GM19468 (cell line): ENCODE measurements at regions not wholly inside any gene's neighbourhood (a gene's known extent, or its start where the extent isn't known, plus 50 kb on each side); places are given as distances from the start of the nearest gene placed in this dataset.
A peak's percentile ranks its signal among the peaks of the same experiment; 100 is the strongest.
"Not testable (repeated sequence)": the region's sequence is repeated elsewhere in the genome, so short reads cannot be mapped to it uniquely, and the experiment has no call there.

Experiments used
- ATAC-seq: cut with Tn5 transposase; IDR thresholded peaks from one replicate; pipeline ENCODE4 v1.9.1; 2021; ENCODE audit warnings: mild to moderate bottlenecking, moderate library complexity, moderate number of reproducible peaks; ENCODE audit not compliant: unreplicated experiment; ENCODE audit errors: extremely low read depth

DNA sequence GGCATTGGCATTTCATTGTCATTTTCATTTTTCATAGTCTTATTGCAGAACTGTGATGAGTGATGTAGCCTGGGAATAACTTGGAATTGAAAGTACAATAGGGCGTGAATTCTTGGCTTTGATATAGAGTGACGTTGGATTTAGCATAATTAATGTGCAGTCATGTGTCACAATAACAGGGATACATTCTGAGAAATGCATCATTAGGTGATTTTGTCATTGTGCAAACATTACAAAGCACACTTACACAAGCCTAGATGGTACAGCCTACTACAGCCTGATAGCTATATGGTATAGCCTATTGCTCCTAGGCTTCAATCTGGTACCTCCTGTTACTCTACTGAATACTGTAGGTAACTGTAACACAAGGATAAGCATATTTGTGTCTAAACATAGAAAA, 300.8 kb downstream of the DTHD1 start:
- ATAC-seq = no peak

DNA sequence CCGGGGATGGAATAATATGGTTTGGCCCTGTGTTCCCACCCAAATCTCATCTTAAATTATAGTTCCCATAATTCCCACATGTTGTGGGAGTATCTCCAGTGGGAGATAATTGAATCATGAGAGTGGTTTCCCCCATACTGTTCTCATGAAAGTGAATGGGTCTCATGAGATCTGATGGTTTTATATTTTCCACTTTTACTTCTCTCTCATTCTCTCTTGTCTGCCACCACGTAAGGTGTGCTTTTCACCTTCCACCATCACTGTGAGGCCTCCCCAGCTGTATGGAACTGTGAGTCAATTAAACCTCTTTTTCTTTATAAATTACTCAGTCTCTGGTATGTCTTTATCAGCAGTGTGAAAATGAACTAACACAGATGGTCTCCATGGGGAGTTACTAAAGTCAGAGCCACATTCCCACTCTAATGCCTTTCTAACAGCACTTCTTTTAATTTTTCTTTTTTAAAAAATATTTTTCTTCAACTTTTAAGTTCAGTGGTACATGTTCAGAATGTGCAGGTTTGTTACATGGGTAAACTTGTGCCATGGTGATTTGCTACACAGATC, 306.6 kb downstream of the DTHD1 start:
- ATAC-seq = no peak

DNA sequence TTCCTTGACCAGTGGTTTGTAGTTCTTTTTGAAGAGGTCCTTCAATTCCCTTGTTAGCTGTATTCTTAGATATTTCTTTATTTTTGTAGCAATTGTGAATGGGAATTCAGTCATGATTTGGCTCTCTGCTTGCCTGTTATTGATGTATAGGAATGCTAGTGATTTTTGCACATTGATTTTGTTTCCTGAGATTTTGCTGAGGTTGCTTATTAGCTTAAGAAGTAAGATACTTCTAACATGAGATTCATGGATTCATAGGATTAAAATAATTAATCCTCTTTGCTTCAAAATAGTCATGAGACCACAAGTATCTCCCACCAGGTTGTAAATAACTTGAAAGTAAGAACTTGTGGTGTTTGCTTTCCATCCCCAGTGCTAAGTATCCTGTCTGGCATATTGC, 308.9 kb downstream of the DTHD1 start:
- no peak for ATAC-seq

DNA sequence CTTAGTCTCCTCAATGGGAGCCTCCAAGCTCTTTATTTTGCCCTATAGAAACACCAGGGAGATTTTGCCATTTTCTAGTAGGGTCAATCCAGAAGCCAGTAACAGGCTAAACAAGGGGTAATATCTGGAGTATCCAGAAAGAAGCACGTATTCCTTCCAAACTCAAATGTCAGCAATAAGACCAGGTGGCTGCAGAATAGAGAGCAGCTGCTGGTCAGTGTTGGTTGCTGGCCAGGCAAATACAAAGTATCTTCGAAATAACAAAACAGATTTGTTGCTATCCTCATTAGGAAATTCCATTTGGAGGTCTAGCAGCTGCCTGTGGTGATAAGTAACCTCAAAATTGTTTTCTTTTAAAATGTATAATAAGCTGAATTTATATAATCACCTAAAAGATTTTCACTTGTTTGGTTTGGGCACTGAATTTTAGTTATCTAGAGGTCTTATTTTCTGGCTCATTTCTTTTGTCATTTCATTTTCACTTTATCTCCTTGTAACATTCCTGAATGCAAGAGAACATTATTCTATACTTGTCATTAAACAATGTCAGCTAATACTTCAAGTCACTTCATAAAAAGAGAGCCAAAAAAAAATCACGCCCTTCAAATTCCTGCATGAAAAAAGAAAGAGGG, 320.6 kb downstream of the DTHD1 start:
- no peak for ATAC-seq

DNA sequence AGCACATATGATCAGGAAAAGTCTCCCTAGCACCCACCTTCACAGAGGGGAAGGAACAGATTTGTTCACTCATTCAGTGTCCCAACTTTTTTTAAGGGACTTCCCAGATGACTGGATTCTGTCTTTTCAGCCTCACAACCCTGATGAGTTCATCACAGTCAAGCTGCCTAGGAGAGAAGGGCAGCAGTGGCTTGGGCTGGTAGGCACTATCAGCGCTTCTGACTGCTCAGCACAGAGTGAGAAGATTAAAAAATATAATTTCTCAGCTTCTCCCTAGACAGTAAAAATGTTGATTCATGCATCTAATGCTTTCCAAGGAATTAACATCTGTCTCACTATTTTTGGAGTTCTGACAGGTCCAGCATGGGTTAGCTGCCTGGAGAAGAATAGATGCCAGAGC, 328.2 kb downstream of the DTHD1 start:
- ATAC-seq = no peak

DNA sequence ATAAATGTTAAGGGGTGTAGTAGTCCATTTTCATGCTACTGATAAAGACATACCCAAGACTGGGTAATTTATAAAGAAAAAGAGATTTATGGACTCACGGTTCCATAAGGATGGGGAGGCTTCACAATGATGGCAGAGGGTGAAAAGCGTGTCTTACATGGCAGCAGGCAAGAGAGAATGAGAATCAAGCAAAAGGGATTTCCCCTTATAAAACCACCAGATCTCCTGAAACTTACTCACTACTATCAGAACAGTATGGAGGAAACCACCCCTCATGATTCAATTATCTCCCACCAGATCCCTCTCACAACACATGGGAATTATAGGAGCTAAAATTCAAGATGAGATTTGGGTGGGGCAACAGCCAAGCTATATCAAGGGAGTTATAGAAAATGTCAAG, 329.2 kb downstream of the DTHD1 start:
- no peak for ATAC-seq

DNA sequence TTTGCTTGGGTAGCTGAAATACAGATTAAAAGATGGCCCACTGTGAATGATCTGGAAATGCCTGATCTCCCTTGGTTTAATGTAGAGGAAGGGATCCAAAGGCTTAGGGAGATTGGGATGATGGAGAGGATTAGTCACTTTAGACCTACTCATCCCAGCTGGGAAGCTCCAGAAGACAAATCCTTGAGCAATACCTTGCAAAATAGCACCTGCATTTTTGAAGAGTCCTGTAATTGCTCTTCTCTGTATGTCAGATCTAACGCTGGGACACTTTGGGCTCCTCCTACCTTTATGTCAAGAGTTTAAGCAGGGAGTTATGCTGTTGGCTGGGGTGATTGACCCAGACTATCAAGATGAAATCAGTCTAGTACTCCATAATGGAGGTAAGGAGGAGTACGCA, 331.7 kb downstream of the DTHD1 start:
- ATAC-seq = not testable (repeated sequence)

DNA sequence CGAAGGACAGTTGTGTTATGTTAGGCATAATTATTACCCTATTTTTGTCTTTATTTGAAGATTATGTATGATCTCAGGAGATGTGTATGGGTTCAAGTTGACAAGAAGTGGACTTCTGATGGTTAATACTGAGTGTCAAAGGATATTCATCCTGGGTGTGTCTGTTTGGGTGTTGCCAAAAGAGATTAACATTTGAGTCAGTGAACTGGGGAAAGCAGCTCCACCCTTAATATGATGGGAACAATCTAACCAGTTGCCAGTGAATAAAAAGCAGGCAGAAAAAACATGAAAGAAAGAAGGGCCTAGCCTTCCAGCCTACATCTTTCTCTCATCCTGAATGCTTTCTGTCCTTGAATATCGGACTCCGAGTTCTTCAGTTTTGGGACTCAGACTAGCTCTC, 332.6 kb downstream of the DTHD1 start:
- no peak for ATAC-seq

DNA sequence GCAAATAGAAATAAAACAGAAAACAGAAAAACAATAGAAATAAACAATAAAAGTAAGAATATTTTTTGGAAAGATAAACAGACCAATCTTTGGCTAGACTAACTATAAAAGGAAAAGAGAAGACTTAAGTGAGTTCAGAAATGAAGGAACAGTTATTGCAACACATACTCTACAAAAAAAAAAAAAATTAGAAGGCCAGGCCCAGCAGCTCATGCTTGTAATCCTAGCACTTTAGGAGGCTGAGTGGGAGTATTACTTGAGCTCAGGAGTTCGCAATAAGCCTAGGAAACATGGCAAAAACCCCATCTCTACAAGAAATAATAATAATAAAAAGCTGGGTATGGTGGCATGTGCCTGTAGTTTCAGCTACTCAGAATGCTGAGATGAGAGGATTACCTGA, 336.7 kb downstream of the DTHD1 start:
- ATAC-seq = no peak

DNA sequence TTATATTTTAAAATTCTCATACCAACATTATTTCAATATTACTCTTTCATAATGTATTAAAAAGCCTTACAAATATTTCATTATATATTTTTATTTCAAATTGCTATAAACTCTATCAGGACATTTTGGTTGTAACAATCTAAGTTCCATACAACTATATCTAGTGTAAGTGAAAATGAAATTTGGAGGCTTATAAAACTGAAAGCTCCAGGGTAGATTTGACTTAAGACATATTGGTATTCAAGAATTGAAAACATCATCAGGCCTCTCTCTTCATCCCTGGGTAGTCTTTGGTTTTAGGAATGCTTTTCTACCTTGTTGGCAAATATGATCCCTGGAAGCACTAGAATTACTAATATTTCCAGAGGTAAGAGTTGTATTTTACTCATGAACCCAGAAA, 342.6 kb downstream of the DTHD1 start:
- no peak for ATAC-seq

DNA sequence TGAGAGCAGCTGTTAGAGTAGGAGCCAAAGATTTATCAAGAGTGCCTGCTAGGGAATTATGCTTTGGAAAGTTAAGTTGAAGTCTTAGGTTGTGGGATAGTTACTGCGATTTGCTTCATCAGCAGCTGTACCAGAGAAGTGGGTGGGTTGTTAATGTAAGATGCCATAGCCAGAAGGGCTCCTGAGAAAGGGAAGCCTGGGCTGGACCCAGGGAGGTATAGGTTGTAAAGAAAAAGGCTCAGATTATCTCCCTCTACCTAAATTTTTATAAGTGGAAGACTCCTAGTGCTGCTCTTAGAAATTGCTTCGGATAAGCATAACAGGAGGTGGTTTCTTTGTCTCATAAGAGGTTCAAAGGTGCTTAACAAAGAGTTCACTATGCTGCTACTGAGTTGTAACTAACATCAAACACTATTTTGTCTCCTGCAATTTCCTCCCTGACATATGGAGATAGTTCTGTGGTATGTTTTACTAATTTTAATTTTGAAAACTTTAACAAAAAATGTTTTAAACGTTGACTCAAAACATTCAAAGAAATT, 356.9 kb downstream of the DTHD1 start:
- no peak for ATAC-seq

DNA sequence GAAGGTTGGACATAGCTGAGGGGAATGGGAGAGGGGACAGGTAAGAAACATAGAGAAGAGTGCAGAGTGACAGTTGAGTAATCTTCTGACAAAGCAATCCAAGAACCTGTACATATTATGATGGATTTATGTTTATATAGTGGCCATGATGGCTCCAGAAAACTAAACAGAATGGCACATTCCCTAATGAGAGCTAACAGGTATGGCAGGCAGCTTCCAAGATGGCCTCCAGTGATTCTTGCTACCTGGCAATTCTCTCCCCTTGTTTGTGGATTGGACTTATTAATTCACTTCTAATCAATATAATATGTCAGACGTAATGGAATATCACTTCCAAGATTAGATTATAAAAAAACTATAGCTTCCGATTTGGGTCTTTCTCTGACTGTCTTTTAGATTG, 359.5 kb downstream of the DTHD1 start:
- ATAC-seq = no peak

DNA sequence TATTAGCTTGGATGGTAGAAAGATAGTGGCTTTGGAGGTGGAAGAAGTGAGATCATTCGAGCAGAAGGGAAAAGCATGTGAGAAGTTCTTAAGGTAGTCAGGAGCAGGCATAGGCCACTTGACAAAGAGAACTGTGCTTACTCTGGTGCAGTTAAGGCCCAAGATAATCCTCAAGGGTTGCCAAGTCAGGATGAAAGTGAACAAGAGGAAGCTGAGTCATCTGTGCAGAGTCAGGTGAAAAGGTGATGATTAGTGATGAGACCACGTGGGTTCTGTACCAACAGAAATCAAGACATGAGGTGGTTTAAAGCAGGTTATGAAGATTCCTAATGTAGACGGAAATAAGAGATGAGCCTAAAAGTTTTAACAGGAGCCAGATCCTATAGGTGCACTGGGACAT, 369.8 kb downstream of the DTHD1 start:
- ATAC-seq = peak; percentile 95

DNA sequence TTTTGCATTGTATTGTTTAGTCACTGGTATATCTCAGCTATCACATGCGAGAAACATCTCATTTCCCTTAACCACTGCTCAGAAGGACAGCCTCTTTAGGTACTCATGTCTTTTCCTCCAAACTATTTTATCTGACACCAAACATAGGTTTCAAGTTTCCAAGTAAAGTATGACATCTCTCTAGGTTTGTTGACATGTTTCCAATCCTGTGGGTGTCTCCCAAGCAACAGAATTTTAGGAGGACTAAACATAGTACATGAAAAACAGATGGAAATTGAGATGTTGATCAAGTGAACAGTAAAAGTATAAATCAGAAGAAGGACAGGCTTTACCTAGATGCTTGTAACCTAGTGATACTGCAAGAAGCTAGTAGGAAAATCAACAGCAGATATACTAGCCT, 371.4 kb downstream of the DTHD1 start:
- ATAC-seq = no peak

DNA sequence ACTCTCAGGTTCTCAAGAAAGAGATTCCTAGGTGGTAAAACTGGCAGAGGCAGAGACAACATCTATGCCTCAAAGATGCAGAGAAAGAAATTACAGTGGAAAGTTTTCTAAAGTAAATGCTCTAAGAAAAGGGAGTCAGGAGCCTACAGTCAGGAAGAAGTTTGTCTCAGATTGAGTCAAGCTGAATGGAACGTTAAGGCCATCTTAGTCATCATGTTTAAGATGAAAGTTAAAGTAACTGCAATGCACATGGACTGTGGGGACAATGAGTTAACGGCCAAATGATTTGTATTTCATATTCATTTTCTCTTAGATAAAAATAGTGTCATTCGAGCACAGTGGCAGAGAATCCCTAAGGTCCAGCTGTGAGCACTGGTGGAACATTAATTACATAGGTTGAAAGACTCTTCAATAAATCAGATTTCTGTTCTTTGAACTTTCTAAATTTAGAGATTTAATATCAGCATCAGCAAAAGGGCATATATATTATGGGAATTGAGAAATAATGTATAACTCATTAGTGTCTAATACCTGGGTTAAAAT, 384.6 kb downstream of the DTHD1 start:
- ATAC-seq = no peak

DNA sequence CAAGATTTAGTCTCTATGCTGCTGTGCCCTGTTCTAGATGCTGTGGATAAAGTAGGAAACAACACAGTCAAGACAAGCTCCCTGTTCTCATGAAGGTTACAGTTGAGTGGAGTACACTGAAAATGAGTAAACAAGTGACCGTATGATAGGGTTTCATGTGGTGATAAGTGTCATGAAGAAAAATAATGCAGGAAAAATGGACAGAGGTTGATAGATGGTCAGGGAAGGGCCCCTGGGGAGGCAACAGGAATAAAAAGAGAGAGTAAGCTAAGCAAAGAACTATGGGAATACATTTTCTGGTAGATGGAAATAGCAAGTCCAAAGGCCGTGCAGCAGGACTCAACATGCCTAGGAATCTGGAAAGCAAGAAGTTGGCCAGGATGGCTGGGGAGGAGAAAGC, 394.0 kb downstream of the DTHD1 start:
- ATAC-seq = no peak

DNA sequence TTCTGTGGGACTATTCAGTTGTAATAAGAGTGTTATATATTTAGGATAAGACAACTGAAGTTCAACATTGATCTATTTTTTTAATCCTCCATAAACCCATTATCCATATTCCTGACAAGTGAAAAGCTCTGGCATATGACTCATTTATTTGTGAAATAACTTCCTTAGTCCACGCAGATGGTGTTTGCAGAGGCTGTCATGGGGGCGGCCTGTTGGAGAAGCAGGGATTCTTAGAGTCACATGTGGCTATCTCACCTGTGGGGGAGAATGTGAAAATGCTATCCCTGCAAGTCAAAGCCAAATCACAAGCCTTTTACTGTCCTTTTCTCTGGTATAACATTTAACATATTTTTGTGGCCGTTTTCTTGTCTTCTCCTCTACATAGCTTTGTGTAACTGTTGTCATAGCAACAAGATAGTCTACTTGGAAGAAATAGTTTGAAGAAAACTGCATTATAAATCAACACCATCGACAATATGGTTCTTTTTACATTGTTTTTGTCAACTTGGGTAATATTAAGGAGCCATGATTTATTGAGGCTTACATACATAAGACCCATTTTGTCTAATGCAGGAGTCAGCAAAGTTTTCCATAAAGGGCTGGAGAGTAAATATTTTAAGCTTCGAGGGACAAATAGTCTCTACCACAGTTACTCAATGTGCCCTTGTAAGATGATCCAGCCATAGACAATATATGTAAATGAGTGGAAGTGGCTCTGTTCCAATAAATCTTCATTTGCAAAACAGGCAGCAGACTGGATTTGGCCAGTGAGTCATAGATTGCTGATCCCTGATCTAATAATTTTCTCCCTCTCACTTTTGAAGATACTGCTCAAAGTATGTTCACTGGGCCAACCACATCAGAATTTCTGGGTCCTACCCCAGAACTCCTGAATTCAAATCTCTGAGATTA, 395.0 kb downstream of the DTHD1 start:
- no peak for ATAC-seq

DNA sequence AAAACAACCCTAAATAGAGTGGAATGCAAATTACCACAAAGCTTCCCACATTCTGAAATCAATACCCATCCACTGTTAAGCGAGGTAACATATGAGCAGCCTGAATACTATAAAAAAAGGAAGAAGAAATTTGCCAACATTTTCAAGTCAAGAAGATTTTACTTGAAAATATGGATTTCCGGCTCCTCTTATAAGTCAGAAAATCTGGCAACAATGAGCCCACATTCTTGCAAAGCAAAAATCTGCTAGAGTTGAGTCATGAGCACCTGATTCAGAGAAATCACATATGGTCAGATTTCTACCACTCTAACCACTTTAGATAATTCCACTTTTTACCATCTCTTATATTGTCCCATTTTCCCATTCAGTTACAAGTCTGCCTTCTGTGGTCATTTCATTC, 395.7 kb downstream of the DTHD1 start:
- no peak for ATAC-seq

DNA sequence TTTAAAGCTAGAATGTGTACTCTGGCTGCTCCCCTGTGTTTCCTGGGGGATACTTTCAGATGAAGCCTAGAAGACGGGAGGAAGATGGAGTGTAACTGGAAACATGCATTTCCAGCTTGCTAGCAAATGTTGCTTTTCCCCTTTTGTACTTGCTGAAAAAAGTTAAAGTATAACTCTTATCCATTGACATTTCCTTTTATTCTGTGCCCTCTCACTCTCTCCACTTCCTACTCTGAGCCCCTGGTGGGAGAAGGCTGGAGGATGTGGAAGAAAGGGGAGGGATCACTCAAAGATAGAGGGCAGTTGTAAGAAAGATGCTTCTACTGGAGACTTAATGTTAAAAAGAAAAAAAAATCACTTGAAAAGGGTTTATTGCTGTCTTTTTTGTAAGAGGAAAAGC, 396.5 kb downstream of the DTHD1 start:
- ATAC-seq = no peak

DNA sequence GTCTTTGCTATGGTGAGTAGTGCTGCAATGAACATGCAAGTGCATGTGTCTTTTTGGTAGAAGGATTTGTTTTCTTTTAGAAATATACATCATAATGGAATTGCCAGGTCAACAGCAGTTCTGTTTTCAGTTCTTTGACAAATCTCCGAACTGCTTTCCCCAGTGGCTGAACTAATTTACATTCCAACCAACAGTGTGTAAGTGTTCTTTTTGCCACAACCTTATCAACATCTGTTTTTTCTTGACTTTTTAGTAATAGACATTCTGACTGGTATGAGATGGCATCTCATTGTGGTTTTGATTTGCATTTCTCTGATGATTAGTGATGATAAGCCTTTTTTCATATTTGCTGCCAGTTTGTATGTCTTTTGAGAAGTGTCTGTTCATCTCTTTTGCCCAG, 406.3 kb downstream of the DTHD1 start:
- no peak for ATAC-seq

DNA sequence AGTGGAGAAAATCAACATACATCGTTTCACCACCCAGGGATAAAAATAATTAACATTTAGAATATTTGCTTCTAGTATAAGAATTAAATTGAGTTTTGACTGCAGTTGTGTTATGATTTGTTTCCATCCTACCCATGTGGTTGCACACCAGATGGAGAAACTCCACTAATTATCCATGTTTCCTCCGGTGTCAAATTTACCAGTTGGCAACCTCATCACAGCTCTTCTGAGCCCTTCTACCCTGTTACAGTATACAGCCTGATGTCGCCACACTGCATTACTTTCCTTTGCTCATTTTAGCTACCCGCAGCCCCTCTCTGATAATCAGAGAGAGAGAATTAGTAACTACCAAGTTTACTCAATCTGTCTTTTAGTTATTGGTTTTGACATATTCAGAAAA, 411.2 kb downstream of the DTHD1 start:
- ATAC-seq = no peak
